Tibial artery (tissue), 4 donors: ENCODE measurements at regions not wholly inside any gene's neighbourhood (a gene's known extent, or its start where the extent isn't known, plus 50 kb on each side); places are given as distances from the start of the nearest gene placed in this dataset.
A peak's percentile ranks its signal among the peaks of the same experiment; 100 is the strongest.

Source experiments
- DNase-seq, 2 donors: peaks; one replicate each; pipeline ENCODE4 v3.0.0-alpha.2; 2019
- H3K27ac ChIP-seq, 2 donors: fragments of 200-600 bp; sonication (generic) in 1 of 2; 1 replicate in 1 of 2; 2 replicates in 1 of 2; pipeline ENCODE4 v1.5.1; 2018 to 2019; ENCODE audit warnings: mild to moderate bottlenecking in 1 of 2
- H3K27me3 ChIP-seq, 2 donors: fragments of 200-600 bp; sonication (generic) in 1 of 2; one replicate each; pipeline versions ENCODE4 v1.5.1 to v1.6.0; 2016 to 2019
- H3K36me3 ChIP-seq, 3 donors: fragments of 200-600 bp; sonication (generic) in 2 of 3; one replicate each; pipeline ENCODE4 v1.5.1; 2016 to 2019; ENCODE audit warnings: mild to moderate bottlenecking in 2 of 3
- H3K4me1 ChIP-seq, 4 donors: fragments of 200-600 bp; sonication (generic) in 2 of 4; 1 replicate in 3 of 4; 2 replicates in 1 of 4; pipeline ENCODE4 v1.5.1; 2016 to 2019
- H3K4me3 ChIP-seq, 2 donors: fragments of 200-600 bp; sonication (generic) in 1 of 2; 1 replicate in 1 of 2; 2 replicates in 1 of 2; pipeline ENCODE4 v1.5.1; 2018 to 2019; ENCODE audit warnings: mild to moderate bottlenecking in 2 of 2
- H3K9me3 ChIP-seq, 3 donors: fragments of 200-600 bp; sonication (generic) in 1 of 3; one replicate each; pipeline ENCODE4 v1.5.1; 2016 to 2019
- CTCF ChIP-seq, 2 experiments: fragments of 200-600 bp in 1 of 2; fragments of 450-650 bp in 1 of 2; IDR thresholded peaks; one replicate each; pipeline ENCODE4 v1.5.1; 2017 to 2019; ENCODE audit warnings: antibody characterized with exemption in 2 of 2, mild to moderate bottlenecking in 1 of 2, moderate library complexity in 1 of 2
- intact Hi-C: fragments of 100-400 bp; cut with DNase I; formaldehyde crosslinking; loops from one replicate; pipeline ENCODE4 v1.15.0; 2023; ENCODE audit warnings: low total_unique reads

- H3K27ac ChIP-seq = no peak overlapping the region
- peaks cover 0 to 6% (median 0%) of the 10 kb centered on the region in 3 donors for H3K9me3 ChIP-seq
- DNase-seq = peak in 1 of 2 donors; percentile 48
- H3K4me3 ChIP-seq = no peak overlapping the region
- TF ChIP-seq CTCF (IDR thresholded peaks at IDR 0.05) = no peak
- no peaks in the 10 kb centered on the region for H3K36me3 ChIP-seq
- intact Hi-C loops = no loop called here
- H3K4me1 ChIP-seq = no peaks in the 10 kb centered on the region
- H3K27me3 ChIP-seq = no peaks in the 10 kb centered on the region
Measured at GRCh38 chr12:38151991-38152700, 164.4 kb upstream of the ALG10B start.

DNA sequence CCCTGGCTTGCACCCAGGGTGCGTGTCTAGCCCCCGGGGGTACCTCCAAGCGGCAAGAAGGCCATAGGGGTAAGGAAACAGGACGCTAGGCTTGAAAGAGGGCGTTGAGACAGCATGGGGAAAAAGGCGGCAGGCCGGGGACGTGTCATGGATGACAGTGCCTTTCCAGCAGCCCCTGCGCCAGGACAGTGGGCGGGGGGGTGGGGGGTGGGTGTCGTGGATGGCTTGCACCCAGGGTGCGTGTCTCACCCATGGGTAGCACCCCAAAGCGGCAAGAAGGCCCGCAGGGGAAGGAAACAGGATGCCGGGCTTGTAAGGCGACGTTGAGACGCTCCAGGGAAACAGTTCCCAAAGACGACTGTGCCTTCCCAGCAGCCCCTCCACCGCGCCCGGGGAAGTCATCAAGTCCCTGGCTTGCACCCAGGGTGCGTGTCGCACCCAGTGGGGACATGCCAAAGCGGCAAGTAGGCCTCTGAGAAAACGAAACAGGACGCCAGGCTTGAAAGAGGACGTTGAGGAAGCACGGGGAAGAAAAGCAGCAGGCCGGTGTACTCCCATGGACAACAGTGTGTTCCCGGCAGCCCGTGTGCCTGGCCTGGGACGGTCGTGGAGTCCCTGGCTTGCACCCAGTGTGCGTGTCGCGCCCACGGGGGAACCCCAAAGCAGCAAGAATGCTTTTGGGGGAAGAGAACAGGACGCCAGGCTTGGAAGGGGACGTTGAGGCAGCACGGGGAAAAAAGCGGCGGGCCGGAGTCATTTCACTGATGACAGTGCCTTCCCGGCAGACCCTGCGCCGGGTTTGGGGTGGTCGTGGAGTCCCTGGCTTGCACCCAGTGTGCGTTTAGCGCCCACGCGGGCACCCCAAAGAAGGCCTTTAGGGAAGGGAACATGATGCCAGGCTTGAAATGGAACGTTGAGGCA is 163.5 kb upstream of the ALG10B start:
- intact Hi-C loops = no loop called here
- Histone ChIP-seq H3K27ac (no peak overlapping the region), H3K27me3 (no peaks in the 10 kb centered on the region), H3K4me3 (no peak overlapping the region), H3K4me1 (no peaks in the 10 kb centered on the region), H3K36me3 (no peaks in the 10 kb centered on the region), H3K9me3 (no peaks in the 10 kb centered on the region)
- no peak for TF ChIP-seq CTCF (IDR thresholded peaks at IDR 0.05)
- DNase-seq = peak in 1 of 2 donors; percentile 48

- no peaks in the 10 kb centered on the region for H3K4me1 ChIP-seq
- H3K27ac ChIP-seq = no peak overlapping the region
- intact Hi-C loops = no loop called here
- H3K27me3 ChIP-seq = no peaks in the 10 kb centered on the region
- no peak overlapping the region for H3K4me3 ChIP-seq
- TF ChIP-seq CTCF (IDR thresholded peaks at IDR 0.05) = no peak
- no peaks in the 10 kb centered on the region for H3K36me3 ChIP-seq
- peak in 1 of 2 donors; percentile 53 for DNase-seq
- no peaks in the 10 kb centered on the region for H3K9me3 ChIP-seq
Measured at GRCh38 chr12:38153737-38154061, 162.9 kb upstream of the ALG10B start.

DNA sequence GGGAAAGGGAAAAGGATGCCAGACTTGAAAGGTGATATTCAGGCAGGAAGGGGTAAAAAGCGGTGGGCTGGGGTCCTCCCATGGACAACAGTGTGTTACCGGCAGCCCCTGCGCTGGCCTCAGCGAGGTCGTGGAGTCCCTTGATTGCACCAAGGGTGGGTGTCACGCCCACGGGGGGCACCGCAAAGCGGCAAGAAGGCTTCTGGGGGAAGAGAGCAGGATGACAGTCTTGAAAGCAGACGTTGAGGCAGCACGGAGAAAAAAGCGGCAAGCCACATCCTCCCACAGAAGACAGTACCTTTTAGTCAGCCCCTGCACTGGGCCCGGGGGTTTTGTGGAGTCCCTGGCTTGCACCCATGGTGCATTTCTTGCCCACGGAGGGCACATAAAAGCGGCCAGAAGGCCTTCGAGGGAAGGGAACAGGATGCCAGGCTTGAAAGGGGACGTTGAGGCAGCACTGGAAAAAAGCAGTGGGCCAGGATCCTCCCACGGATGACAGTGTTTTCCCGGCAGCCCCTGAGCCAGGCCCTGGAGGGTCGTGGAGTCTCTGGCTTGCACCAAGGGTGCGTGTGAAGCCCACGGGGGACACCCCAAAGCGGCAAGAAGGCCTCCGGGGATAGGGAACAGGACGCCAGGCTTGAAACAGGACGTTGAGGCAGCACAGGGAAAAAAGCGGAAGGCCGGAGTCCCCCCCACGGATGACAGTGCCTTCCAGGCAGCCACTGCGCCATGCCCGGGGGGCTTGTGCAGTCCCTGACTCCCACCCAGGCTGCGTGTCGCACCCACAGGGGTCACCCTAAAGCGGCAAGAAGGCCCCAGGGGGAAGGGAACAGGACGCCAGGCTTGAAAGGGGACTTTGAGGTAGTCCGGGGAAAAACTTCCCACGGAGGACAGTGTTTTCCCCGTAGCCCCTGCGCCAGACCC is 162.2 kb upstream of the ALG10B start:
- Histone ChIP-seq H3K27me3 (no peaks in the 10 kb centered on the region), H3K36me3 (no peaks in the 10 kb centered on the region), H3K27ac (no peak overlapping the region), H3K4me3 (no peak overlapping the region), H3K4me1 (no peaks in the 10 kb centered on the region), H3K9me3 (no peaks in the 10 kb centered on the region)
- intact Hi-C loops = no loop called here
- peak in 1 of 2 donors; percentile 46 for DNase-seq
- no peak for TF ChIP-seq CTCF (IDR thresholded peaks at IDR 0.05)

DNA sequence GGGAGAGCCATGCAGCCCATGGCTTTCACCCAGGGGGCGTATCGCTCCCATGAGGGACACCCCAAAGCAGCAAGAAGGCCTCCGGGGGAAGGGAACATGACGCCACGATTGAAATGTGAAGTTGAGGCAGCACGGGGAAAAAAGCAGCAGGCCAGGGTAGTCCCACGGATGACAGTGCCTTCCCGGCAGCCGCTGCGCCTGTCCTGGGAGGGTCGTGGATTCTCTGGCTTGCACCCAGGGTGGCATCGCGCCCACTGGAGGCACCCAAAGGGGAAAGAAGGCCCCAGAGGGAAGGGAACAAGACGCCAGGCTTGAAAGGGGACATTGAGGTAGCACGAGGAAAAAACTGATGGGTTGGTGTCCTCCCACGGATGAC is 161.6 kb upstream of the ALG10B start:
- Histone ChIP-seq H3K27me3 (no peaks in the 10 kb centered on the region), H3K4me3 (no peak overlapping the region), H3K27ac (no peak overlapping the region), H3K36me3 (no peaks in the 10 kb centered on the region), H3K4me1 (no peaks in the 10 kb centered on the region), H3K9me3 (no peaks in the 10 kb centered on the region)
- intact Hi-C loops = no loop called here
- no peak for TF ChIP-seq CTCF (IDR thresholded peaks at IDR 0.05)
- peak in 1 of 2 donors; percentile 53 for DNase-seq
